Fibroblast of skin of right biceps (primary cell): ENCODE measurements at regions not wholly inside any gene's neighbourhood (a gene's known extent, or its start where the extent isn't known, plus 50 kb on each side); places are given as distances from the start of the nearest gene placed in this dataset.

ENCODE experiments used
- DNase-seq: peaks from one replicate; pipeline ENCODE4 v3.0.0-alpha.2; 2013

GRCh38 chrX:122439831-122440230 is 744.2 kb upstream of the GRIA3 start:
- peak; percentile 45 for DNase-seq

- no peak for DNase-seq
Measured at GRCh38 chrX:122440832-122441231, 743.2 kb upstream of the GRIA3 start.

GRCh38 chrX:122441451-122441850 is 742.6 kb upstream of the GRIA3 start:
- no peak for DNase-seq

- DNase-seq: no peak
Measured at GRCh38 chrX:122445466-122445865, 738.6 kb upstream of the GRIA3 start.

- DNase-seq: no peak
Measured at GRCh38 chrX:122464341-122464740, 719.7 kb upstream of the GRIA3 start.

GRCh38 chrX:122475306-122475705 is 708.8 kb upstream of the GRIA3 start:
- DNase-seq: peak; percentile 9

GRCh38 chrX:122500556-122500955 is 683.5 kb upstream of the GRIA3 start:
- DNase-seq: peak; percentile 4

- DNase-seq: no peak
Measured at GRCh38 chrX:122501652-122502051, 682.4 kb upstream of the GRIA3 start.

GRCh38 chrX:122504026-122504425 is 680.1 kb upstream of the GRIA3 start:
- peak; percentile 41 for DNase-seq

- DNase-seq: peak; percentile 66
Measured at GRCh38 chrX:122512561-122513072, 671.5 kb upstream of the GRIA3 start.

GRCh38 chrX:122517786-122518185 is 666.3 kb upstream of the GRIA3 start:
- DNase-seq: peak; percentile 78

GRCh38 chrX:122545778-122546177 is 638.3 kb upstream of the GRIA3 start:
- DNase-seq: no peak

- DNase-seq: no peak
Measured at GRCh38 chrX:122546269-122546668, 637.8 kb upstream of the GRIA3 start.

- DNase-seq: peak; percentile 65
Measured at GRCh38 chrX:122552286-122552800, 631.7 kb upstream of the GRIA3 start.

GRCh38 chrX:122555925-122556324 is 628.2 kb upstream of the GRIA3 start:
- no peak for DNase-seq

- peak; percentile 98 for DNase-seq
Measured at GRCh38 chrX:122565952-122566351, 618.1 kb upstream of the GRIA3 start.

- no peak for DNase-seq
Measured at GRCh38 chrX:122566401-122566800, 617.7 kb upstream of the GRIA3 start.

- DNase-seq: peak; percentile 64
Measured at GRCh38 chrX:122567911-122568310, 616.2 kb upstream of the GRIA3 start.

GRCh38 chrX:122572461-122572860 is 611.6 kb upstream of the GRIA3 start:
- peak; percentile 32 for DNase-seq

GRCh38 chrX:122579036-122579435 is 605.0 kb upstream of the GRIA3 start:
- DNase-seq: no peak

- DNase-seq: peak; percentile 83
Measured at GRCh38 chrX:122579526-122579925, 604.6 kb upstream of the GRIA3 start.

- DNase-seq: peak; percentile 68
Measured at GRCh38 chrX:122582280-122582974, 601.7 kb upstream of the GRIA3 start.

GRCh38 chrX:122582975-122583305 is 601.1 kb upstream of the GRIA3 start:
- no peak for DNase-seq

GRCh38 chrX:122583551-122583950 is 600.5 kb upstream of the GRIA3 start:
- no peak for DNase-seq

- no peak for DNase-seq
Measured at GRCh38 chrX:122584981-122585380, 599.1 kb upstream of the GRIA3 start.
